ENCODE measurements at regions not wholly inside any gene's neighbourhood (a gene's known extent, or its start where the extent isn't known, plus 50 kb on each side); places are given as distances from the start of the nearest gene placed in this dataset.

GRCh38 chr9:81264516-81264915 lies 424.8 kb downstream of the TLE1 start:
- TF ChIP-seq CTCF (IDR thresholded peaks at IDR 0.05) (no peak), POLR2A (IDR thresholded peaks at IDR 0.05) (no peak)
